Renal pelvis (tissue), 1 donor: ENCODE measurements at regions not wholly inside any gene's neighbourhood (a gene's known extent, or its start where the extent isn't known, plus 50 kb on each side); places are given as distances from the start of the nearest gene placed in this dataset.

Experiments used
- DNase-seq: peaks from one replicate; pipeline ENCODE4 v3.0.0-alpha.2; 2013

DNA sequence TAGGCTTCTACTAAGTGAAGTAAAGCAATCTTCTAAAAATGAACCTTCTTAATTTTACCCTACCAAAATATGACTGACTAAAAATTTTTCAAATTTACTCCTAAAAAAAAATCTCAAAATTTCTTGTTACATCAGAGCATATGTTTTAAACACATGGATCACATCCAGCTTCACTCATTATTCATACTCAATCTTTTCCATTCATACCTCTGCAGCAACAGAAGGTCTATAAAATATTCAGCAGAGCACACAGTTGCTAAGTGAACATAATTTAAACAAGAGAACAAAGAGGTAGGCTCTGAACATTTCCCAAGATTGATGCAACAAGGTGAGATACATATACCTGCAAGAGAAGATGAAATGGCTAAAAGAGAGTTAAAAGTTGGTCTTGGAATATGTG, 213.9 kb downstream of the SOD2 start:
- DNase-seq: no peak

DNA sequence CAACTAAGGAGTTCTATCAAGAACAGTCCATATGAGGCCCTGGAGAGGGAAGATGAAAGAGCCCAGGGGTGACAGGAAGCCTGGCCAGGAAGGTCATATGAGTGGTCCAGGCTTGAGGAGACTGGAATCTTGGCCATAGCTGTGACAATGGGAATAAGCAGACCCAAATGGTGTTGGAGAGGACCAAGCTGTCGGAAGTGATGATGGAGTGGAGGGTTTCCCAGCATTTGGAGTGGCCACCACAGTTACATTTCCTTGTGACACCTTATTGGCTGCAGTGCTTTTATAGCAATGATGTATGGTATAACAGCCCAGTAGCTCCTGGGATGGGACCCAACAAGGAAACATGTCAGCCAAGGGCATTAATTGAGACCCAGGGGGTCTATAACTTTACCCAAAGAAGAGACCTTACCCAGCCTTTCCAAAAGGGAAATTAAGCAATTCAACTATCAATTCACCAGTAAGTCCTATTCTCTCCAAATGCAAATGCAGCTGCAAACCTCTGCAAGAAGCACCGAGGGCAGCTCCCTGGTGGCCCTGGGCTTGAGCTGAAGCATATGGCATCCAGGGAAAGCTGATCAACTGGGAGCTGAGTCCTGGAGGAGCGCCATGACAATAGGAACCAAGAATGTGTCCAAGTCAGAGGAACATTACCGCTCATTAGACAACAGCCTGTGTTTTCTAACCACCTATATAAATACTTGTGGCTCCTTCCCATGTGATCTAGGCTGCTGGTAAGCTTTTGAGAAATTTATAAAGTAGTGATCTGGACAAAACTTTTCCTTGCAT, 219.4 kb downstream of the SOD2 start:
- peak; percentile 61 for DNase-seq

DNA sequence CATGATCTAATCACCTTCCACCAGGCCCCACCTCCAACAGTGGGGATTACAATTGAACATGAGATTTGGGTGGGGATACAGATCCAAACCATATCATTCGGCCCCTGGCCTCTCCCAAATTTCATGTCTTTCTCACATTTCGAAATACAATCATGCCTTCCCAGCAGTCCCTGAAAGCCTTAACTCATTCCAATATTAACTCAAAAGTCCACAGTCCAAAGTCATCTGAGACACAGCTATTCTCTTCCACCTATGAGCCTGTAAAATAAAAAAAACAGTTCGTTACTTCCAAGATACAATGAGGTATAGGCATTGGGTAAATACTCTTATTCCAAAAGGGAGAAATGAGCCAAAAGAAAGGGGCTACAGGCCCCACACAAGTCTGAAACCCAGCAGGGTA, 222.6 kb downstream of the SOD2 start:
- no peak for DNase-seq

DNA sequence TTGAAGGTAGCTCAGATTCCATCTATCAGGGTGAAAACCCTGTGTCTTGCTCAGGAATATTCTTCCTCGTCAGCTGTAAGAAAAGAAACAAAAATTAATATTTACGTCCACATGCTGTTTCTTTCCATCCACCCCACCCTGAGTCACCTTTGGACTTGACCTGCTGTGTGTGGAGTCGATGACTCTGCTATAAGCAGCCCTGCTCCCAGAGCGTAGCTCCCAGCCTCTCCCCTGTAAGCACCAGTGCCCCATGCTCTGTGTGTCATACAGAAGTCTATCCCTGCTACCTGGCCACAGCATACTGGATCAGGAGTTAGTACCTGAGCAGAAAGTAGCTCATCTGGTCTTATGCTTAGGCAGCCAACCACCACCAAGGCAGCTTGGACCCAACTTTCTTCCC, 223.6 kb downstream of the SOD2 start:
- no peak for DNase-seq

DNA sequence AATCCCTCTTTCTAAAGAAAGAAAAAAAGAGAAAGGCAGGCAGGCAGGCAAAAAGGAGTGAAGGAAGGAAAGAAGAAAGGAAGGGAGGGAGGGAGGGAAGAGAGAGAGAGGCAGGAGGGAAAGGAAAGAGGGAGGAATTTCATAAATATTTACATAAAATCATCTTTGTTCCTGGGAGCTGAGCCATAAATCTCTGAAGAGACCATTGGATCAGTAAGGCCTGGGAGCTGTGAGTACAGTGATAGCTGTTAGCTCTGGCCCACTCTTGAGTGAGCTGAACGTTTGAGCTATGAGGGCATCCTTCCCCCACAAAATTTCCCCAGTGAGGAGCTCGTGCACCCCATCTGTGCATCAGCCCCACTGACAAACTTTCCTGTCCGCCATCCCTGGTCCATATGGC, 224.0 kb downstream of the SOD2 start:
- DNase-seq: no peak

DNA sequence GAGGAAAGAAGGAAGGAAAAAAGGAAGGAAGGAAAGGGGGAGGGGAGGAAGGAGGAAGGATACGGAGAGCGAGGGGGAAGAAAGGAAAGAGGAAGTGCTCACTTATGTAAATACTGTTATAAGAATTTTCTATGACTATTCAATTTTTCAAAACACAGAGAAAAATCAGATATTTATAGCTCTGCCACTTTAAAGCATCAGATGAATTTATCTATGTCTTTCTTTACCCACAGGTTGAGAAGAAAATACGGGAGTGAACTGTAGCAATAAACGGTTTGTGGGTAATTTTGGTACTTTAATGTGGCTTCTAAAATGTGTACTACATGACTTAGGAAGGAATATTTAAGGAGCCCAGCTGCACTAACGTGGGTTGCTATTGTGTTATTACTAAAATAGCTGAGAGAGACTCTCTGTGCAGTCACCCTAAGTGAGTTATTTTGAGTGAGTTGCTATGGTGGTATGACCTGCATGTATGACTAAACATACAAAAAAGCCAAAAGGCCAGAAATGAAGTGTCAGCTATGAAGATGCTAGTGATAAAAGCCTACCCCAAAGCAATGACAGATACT, 225.5 kb downstream of the SOD2 start:
- no peak for DNase-seq

DNA sequence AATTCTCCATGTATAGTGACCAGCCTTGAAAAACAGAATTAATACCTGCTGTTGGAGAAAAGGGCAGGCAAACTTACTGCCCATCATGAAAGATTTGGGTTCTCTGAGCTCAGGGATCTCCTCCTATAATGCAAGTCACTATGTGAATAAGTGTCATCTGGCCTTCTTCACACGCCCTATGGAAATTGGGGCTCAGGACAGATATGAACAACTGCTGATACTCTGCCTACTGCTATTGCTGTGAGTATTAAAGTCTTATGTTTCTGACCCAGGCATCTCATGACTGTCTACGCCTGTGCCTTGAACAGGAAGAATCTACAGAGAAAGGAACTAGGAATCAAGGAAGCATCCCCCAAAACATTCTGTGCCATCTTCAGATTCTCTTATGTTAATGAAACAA, 226.1 kb downstream of the SOD2 start:
- DNase-seq: no peak

DNA sequence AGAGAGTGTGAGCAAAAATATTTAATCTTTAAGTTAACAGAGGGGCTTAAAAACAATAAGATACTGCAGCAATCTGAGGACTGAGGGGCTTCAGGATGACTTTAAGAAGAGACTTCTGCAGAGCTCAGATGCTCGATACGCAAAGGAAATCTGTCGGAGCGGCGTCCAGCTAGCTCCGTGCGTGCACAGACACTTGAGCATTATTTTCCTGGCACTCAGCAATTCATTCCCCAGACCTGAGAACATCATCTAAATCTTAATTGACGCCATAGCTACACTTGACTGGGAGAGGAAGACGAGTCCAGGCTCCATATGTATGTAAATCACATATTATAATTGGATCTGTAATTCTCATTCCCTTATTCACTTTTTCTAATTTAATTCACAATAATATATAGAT, 228.2 kb downstream of the SOD2 start:
- no peak for DNase-seq

DNA sequence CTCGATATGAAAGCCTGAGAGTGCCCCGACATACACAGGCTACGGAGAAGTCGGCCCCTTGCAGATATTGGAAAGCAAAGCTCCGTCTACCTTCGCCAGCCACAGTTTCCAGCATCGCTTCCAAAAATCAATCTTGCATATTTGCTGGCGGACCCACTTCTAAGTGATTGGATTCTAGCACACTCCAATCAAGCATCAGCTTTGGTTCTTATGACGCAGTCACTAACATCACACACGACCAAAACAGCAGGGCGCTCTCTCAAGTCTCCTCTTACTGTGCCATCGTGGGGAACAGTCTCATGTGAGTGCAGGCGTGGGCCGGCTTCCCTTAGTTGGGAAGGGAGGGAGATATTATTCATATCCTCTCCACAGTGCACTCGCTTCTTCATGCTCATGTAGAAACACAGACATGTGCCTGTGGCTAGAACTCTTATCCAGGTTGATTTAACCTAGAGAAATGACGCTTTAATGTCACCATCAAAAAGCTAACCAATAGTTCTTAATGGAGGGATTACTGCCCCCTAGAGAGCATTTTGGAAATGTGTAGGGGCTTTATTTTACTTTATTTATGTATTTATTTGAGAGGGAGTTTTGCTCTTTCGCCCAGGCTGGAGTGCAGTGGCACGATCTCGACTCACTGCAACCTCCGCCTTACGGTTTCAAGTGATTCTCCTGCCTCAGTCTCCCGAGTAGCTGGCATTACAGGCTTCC, 229.8 kb downstream of the SOD2 start:
- DNase-seq: no peak

DNA sequence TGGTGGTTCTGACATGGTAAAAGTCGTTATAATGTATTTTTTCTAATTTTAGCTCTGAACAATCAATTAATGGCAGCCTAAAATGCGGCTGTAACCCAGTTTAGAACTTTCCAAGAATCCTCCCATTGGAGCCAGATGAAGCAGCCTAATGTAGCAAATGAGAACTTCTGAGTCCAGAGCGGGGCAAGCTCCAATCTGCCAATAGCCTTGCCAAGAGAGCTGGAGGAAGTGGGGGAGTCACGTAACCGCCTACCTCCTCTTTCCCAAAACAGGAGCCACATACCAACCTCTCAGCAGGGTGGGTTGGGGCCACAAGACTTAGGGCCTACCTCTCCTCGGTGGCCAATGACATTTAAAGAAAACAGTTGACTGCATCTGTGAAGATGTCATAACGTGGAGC, 230.6 kb downstream of the SOD2 start:
- DNase-seq: no peak

DNA sequence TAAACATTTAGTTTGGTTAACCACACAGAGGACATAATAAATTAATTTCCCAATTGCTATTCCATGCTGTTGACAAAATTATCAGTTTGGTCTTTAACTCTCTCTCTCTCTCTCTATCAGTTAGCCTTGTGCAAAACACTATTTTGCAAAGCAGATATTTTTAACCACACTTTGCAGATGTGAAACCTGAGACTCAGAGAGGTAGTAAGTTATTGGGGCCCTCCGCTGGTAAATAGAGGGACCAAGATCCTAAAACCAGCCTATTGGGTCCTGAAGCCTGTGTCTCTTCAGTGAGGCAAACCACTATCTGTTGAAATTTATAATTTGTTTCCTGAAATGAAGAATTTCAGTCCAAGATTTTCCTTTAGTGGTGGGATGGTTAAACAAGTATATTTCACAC, 231.0 kb downstream of the SOD2 start:
- no peak for DNase-seq

DNA sequence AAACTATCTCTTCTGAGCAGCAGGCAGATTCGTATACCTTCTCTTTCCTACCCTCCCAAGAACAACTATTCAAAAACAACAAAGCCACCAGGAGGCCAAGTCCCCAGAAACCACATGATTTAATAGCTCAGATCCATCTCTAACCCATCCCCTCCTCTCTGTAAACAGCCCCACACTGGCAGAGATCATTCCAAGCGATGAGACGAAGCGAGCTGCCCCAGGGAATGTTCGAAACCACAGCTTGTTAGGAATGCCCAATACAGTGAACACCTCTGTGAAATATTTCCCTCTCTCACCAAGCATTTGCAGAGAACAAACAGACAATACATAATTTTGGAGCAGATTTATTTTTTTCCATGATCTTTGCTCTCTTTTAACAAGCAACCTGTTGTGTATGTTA, 231.8 kb downstream of the SOD2 start:
- DNase-seq: no peak

DNA sequence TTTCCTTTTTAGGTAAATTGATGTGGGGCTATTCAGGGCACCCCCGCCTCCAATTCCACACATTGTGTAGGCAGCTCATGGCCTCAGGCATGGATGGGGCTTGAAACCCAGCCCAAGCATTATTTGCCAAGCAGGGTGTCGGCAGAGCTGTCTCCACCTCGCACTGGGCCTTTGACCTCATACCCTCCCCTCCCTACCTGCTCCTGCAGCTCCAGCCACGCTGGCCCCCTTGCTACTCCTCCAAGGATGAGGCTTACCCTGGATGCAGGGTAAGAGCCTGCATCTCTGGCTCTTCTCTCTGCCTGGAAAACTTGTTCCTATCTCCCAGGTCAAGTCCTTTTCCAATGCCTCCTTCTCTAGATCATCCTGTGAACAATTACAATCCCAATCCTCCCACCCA, 232.6 kb downstream of the SOD2 start:
- DNase-seq: no peak

DNA sequence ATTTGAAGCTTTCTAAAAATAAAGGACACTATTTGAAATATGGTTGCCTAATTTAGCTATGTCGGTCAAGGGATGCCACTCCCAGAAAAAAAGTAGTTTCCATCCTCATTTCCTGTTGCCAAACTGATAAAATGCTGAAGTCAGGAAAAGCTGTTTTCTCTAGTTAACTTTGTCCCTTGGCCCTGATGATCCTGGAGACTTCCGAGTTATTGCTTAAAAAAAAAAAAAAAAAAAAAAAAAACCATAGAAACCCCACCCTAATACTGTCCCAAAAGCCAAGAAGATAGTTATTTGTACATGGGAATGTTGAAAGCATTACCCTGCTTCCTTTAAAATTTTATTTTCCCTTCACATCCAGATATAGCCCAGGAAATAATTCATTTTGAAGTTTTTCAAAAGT, 236.7 kb downstream of the SOD2 start:
- no peak for DNase-seq

DNA sequence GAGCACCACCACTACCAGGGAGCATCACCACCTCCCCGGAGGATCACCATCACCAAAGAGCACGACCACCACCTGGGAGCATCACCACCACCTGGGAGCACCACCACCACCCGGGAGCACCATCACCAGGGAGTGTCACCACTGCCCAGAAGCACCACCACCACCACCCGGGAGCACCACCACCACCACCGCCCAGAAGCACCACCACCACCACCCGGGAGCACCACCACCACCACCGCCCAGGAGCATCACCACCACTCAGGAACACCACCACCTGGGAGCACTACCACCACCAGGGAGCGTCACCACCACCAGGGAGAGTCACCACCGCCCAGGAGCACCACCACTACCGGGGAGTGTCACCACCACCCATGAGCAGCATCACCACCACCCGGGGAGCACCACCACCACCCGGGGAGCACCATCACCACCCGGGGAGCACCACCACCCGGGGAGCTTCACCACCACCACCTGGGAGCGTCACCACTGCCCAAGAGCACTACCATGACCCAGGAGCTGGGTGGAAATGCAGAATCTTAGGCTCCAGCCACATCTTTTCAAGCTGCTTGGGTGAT, 237.3 kb downstream of the SOD2 start:
- DNase-seq: no peak

DNA sequence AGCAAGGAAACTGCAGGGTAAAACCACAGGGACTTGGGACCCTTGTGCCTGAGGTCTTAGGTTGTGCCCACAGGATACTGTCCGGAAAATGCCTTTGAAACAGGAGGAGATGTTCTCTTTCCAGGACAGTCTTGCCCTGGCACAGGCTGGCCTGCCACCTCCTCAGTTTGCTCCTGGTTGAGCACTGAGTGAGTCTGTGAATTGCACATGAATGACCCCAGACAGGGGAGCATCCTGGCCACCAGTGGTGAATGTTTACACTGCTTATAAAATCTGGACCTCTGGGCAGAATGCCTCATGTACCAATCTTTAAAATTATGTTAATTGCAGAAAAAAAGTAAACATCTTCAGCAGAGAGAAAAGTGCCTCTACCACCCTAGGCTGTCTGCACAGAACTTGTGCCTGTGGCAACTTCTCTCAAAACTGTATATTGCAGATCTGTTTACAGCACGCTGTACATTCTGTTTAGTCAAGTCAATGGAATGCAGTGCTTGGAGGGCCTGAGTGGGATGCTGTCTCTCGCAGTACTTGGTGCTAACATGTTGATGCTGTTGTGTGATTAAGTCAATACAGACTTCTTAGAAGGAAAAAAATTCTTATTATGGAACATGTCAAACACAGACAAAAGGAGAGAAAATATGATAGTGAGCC, 242.1 kb downstream of the SOD2 start:
- peak; percentile 20 for DNase-seq

DNA sequence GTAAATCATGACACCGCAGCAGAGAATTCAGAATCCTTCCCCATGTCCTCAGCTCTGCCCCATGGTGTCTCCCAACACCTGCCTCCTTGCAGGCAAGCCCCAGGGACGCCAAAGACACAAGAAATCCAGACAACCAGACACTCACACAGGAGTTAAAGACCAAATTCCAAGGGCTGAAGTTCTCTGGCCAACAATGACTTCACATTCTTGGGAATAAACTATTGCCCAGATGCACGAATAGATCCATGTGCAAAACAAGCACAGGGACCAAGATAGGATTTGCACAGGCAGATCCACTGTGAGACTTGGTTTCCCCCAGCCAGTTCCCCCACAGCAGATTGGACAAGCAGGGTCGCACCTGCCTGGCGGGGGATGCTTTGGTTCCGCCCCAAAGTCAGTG, 246.7 kb downstream of the SOD2 start:
- DNase-seq: no peak

DNA sequence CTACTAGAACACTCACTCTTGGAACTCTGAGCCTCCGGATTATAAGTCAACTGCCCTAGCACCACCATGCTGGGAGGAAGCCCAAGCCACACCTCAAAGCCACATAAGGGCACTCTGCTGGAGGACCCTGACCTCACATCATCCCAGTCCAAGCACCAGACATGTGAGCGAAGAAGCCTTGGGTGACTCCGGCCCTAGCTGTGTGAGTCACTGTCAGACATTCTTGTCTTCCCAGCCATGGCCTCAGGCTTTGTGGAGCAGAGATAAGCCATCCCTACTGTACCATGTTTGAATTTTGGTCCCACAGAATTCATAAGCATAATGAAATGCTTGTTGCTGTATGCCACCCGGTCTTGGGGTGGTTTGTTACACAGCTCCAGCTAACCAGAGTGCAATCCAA, 247.7 kb downstream of the SOD2 start:
- DNase-seq: no peak

DNA sequence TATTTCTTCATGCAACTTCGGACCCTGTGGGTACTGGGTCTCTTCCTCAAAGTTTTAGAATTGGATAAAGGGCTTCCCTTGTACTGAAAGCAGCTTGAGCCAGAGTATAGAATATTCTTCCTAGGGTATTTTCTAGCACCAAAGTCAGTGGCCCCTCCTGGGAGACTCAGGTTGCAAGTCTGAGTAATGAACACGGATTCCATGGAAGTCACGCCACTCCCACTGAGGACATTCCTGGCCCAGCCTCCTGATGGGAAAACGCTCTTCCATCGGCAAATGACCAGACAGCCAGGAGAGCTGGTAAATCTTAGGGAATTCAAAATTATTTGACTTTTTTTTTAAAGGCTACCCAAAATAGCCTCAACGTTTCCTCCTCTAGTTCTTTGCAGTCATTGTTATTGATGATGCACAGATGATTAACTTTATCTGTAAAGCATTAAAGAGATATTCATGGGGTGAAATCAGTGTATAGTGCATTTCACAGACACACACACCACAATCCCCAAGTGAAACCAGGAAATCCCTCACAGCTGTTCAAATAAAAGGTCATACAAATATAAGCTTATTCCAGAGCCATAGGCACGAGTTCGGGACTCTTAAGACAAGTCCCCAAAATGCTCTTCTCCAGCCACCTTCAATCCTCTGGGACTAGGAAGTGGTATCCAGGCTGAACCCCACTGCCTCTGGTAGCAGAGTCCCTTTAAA, 248.8 kb downstream of the SOD2 start:
- no peak for DNase-seq

DNA sequence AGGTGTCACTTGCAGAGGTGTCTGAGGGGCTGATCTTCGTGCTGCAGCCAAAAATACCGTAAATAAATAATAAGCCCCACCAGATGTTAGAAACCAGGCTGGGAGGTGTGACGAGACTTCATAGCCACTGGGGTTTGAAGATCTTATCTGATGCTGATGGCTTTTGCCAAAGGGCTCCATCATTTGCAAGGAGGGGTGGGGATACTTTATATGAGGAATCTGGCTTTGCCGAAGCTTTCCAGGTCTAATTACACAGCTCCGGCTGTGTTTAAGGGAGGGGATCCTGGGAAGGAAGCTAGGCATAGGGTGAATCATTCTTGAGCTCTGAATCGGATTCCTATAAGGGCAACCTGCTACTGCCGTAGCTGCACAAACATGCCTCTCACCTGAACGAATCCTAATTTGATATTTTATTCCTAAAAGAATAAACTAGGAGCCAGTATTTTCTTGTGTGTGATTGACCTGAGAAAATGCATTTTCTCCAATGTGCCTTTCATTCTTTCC, 249.6 kb downstream of the SOD2 start:
- DNase-seq: no peak

DNA sequence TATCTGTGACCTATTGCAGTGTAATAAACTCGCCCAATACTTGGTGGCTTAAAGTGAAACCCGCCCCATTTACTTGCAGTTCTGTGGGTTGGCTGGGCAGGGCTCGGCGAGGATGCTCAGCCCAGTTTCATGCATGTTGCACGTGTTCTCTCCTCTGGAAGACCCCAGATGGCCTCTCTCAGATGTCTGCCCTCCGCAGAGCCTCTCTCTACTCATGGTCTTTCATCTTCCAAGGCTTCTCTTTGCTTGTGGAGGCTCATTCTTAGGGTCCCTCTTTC, 251.4 kb downstream of the SOD2 start:
- DNase-seq: no peak
